ENCODE measurements at regions not wholly inside any gene's neighbourhood (a gene's known extent, or its start where the extent isn't known, plus 50 kb on each side); places are given as distances from the start of the nearest gene placed in this dataset.
"Not testable (repeated sequence)": the region's sequence is repeated elsewhere in the genome, so short reads cannot be mapped to it uniquely, and the experiment has no call there.

DNA sequence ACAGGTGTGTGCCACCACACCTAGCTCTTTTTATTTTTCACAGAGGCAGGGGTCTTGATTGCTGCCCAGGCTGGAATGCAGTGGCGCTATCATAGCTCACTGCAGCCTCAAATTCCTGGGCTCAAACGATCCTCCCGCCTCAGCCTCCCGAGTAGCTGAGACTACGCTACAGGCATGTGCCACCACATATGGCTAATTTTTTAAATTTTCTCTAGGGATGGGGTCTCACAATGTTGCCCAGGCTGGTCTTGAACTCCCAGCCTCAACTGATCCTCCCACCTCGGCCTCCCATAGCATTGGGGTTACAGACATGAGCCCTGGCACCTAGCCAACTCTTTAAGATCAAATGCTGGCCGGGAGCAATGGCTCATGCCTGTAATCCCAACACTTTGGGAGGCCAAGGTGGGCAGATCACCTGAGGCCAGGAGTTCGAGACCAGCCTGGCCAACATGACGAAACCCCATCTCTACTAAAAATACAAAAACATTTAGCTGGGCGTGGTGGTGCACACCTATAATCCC is 50.6 kb upstream of the MYL10 start:
- H3K9me3 Mint-ChIP-seq; intact Hi-C loops (cut with micrococcal nuclease); H3K4me1 Mint-ChIP-seq (ENCODE audit: low read depth); H3K4me3 Mint-ChIP-seq (ENCODE audit: low read depth); H3K36me3 Mint-ChIP-seq (ENCODE audit: low read depth); DNase-seq (ENCODE audit: low spot score); H3K27me3 Mint-ChIP-seq (ENCODE audit: low read depth); H3K27ac Mint-ChIP-seq: not testable (repeated sequence)

DNA sequence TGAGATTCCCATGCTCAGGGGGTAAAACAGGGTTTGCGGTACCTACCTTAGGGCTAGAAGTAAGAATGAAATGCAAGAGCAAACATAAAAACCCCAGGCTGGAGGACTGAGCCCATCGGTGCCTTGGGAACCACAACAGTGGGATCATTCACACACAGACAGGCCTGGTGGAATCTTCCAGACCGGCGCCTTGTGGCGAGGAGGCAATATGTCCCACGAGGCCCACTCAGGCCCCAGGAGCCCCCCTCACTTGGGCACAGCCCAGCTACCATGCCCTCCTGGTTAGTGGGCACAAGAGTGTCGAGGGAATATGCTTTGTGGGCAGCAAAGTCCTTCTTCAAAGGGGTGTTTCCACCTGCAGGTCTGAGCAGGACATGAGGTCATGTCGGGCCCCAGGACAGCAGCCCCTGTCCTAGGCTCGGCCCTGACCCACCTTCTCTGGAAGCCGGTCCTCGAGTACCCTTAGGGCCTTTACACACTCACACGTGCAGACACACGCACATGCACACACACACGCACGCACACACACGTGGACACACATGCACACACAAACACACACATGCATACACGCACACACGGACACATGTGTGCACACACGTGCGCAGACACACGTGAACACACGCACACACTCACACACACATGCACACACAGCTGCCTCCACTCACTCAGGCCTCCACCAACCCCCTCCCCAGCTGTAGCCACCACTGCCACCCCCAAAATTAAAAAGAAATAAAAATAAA is 51.5 kb upstream of the MYL10 start:
- no peak overlapping the region for H3K27ac Mint-ChIP-seq
- no peaks in the 10 kb centered on the region for H3K4me1 Mint-ChIP-seq (ENCODE audit: low read depth)
- H3K36me3 Mint-ChIP-seq (ENCODE audit: low read depth): no peaks in the 10 kb centered on the region
- DNase-seq (ENCODE audit: low spot score): no peak
- no peaks in the 10 kb centered on the region for H3K9me3 Mint-ChIP-seq
- H3K27me3 Mint-ChIP-seq (ENCODE audit: low read depth): no peaks in the 10 kb centered on the region
- H3K4me3 Mint-ChIP-seq (ENCODE audit: low read depth): no peak overlapping the region
- intact Hi-C loops (cut with micrococcal nuclease): no loop called here

DNA sequence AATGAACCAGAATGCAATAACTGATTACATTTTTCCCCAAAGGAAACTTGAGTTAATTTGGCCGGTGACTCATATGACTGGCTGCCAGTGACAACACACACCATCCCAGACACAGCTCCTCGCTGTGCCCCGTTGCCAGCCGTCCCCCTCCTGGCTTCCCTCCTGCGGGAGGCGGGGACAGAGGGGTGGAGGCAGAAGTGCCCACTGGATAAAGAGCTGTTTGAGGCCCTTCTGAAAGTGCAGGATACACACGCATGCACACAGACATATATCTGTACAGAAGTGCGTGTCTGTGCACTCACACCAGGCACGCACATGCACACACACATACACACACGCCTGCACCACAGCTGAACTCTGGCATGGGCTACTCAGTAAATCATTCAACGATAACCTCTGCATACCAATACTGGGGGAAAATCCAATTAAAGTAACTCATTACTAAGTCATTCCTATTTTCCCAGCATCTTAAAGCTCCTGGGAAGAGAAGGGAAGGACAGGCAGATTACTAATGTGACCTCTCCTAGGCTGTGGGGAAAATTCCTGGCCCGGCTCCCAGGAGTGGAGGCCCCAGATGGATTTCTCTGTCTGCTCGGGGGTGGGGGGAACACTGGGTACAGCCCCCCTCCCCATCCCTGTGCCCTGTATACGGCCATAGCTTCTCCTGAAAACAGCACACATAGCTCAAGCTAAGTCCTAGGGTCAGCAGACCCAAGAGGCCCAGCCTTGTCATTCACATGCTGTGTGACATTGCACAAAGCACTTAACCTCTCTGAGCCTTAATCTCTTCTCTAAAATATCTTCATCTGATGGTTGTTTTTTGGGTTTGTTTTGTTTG is 52.3 kb upstream of the MYL10 start:
- intact Hi-C loops (cut with micrococcal nuclease): no loop called here
- Mint-ChIP-seq H3K4me3 (ENCODE audit: low read depth) (no peak overlapping the region), H3K4me1 (ENCODE audit: low read depth) (no peaks in the 10 kb centered on the region), H3K27me3 (ENCODE audit: low read depth) (no peaks in the 10 kb centered on the region), H3K27ac (no peak overlapping the region), H3K36me3 (ENCODE audit: low read depth) (no peaks in the 10 kb centered on the region), H3K9me3 (no peaks in the 10 kb centered on the region)
- no peak for DNase-seq (ENCODE audit: low spot score)

DNA sequence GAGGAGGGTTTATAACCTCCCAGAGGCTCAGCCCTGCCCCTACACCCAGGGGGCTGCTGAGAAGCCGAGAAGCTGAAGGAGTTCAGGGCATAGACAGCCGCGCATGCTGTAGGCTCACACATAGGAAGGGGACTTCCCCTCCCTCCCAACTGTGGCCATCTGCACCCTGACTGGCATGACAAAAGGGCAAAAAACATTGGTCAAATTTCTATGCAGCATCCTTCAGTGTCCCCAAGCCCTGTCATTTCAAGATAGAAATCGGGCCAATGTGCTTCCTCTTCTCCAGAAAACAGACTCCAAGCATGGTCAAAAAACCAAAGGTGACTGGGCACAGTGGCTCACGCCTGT is 55.9 kb upstream of the MYL10 start:
- DNase-seq (ENCODE audit: low spot score): no peak
- Mint-ChIP-seq H3K27ac (no peak overlapping the region), H3K36me3 (ENCODE audit: low read depth) (no peaks in the 10 kb centered on the region), H3K4me1 (ENCODE audit: low read depth) (no peaks in the 10 kb centered on the region), H3K9me3 (no peaks in the 10 kb centered on the region), H3K4me3 (ENCODE audit: low read depth) (no peak overlapping the region), H3K27me3 (ENCODE audit: low read depth) (no peaks in the 10 kb centered on the region)
- intact Hi-C loops (cut with micrococcal nuclease): no loop called here

DNA sequence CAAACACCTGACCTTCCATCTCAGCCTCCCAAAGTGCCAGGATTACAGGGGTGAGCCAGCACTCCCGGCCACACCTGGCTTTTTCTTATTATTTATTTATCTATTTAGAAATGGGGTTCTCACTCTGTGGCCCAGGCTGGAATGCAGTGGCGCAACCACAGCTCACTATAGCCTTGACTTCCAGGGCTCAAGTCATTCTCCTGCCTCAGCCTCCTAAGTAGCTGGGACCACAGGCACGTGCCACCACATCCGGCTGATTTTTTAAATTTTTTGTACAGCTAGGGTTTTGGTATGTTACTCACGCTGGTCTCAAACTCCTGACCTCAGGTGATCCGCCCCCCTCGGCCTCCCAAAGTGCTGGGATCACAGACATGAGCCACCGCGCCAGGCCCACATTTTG is 56.9 kb upstream of the MYL10 start:
- intact Hi-C loops (cut with micrococcal nuclease): no loop called here
- no peaks in the 10 kb centered on the region for H3K27me3 Mint-ChIP-seq (ENCODE audit: low read depth)
- H3K36me3 Mint-ChIP-seq (ENCODE audit: low read depth): no peaks in the 10 kb centered on the region

DNA sequence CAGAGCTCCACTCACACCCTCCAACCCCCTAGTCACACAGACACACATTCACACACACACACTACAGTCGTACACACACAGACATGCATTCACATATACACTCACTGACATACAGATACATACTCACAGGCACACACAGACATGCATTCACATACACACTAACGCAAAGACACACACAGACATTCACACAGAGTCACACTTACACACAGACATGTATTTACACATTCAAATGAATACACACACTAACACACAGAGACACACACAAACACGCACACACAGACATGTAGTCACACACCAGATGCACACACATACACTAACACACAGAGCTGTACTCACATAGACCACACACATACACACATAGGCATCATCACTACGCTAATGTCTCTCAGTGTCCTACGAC is 58.0 kb upstream of the MYL10 start:
- Mint-ChIP-seq H3K9me3 (no peaks in the 10 kb centered on the region), H3K4me1 (ENCODE audit: low read depth) (peaks cover 4% of the 10 kb centered on the region), H3K4me3 (ENCODE audit: low read depth) (no peak overlapping the region), H3K27me3 (ENCODE audit: low read depth) (no peaks in the 10 kb centered on the region), H3K27ac (no peak overlapping the region), H3K36me3 (ENCODE audit: low read depth) (no peaks in the 10 kb centered on the region)
- no peak for DNase-seq (ENCODE audit: low spot score)
- intact Hi-C loops (cut with micrococcal nuclease): no loop called here

More for the DNA sequence above, 56.9 kb upstream of the MYL10 start:
- Mint-ChIP-seq H3K27ac (no peak overlapping the region), H3K9me3 (no peaks in the 10 kb centered on the region), H3K4me1 (ENCODE audit: low read depth) (no peaks in the 10 kb centered on the region), H3K4me3 (ENCODE audit: low read depth) (no peak overlapping the region)
- no peak for DNase-seq (ENCODE audit: low spot score)

DNA sequence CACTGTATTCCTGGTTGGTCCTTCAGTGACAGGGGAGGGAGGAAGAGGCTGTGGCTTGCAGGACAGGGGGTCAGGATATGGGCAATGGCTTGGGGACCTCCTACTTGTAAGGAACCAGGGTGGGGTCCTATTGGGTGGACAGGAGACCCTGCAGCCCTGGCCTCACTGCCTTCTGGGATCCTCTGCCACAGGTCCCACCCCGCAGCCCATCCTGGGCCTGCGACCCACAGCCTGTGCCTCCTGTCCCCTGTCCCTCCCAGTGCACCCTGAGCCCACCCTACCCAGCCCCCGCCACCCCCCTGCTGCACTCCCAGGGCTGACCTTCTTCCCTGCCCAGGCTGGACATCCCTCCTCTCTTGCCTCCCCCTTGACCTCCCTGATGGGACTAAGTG is 58.7 kb upstream of the MYL10 start:
- no peaks in the 10 kb centered on the region for H3K27me3 Mint-ChIP-seq (ENCODE audit: low read depth)
- peaks cover 5% of the 10 kb centered on the region for H3K4me1 Mint-ChIP-seq (ENCODE audit: low read depth)
- no peak for DNase-seq (ENCODE audit: low spot score)
- H3K36me3 Mint-ChIP-seq (ENCODE audit: low read depth): no peaks in the 10 kb centered on the region
- no peak overlapping the region for H3K27ac Mint-ChIP-seq
- no peaks in the 10 kb centered on the region for H3K9me3 Mint-ChIP-seq
- no peak overlapping the region for H3K4me3 Mint-ChIP-seq (ENCODE audit: low read depth)
- intact Hi-C loops (cut with micrococcal nuclease): loop anchor here (1.0 to 2.0 kb wide), 3 partner anchors 127 to 585 kb away; no protein-coding TSS in a partner anchor

DNA sequence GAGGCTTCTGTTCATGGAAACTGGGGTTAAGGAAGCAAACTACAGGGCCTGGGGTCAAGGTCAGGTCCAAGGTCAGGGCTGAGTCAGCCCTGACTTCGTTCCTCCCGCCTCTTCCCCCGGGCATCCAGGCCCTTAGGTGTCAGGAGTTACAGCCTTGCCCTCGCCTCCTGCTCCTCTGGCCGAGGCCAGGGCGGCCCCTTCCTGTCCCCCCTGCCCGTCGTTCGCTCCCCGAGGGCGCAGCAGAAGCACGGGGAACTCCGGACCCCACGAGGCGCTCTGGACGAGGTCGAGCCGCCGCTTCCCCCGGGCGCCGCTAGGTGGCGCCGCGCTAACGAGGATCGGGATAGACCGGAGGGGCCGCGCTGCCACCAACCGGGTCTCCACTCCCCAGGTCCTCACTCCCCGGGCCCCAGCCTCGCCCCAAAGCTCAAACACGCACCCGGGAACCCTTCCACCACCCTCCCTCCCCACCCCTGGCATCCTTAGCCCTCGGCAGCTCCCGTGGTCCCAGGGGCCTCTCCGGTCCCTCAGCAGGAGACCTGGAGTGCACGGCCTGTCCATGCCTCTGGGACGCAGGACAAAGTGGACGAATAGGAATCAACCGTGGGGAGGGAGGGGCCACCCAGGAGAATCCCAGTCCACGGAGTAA is 59.2 kb upstream of the MYL10 start:
- DNase-seq (ENCODE audit: low spot score): peak; percentile 71

DNA sequence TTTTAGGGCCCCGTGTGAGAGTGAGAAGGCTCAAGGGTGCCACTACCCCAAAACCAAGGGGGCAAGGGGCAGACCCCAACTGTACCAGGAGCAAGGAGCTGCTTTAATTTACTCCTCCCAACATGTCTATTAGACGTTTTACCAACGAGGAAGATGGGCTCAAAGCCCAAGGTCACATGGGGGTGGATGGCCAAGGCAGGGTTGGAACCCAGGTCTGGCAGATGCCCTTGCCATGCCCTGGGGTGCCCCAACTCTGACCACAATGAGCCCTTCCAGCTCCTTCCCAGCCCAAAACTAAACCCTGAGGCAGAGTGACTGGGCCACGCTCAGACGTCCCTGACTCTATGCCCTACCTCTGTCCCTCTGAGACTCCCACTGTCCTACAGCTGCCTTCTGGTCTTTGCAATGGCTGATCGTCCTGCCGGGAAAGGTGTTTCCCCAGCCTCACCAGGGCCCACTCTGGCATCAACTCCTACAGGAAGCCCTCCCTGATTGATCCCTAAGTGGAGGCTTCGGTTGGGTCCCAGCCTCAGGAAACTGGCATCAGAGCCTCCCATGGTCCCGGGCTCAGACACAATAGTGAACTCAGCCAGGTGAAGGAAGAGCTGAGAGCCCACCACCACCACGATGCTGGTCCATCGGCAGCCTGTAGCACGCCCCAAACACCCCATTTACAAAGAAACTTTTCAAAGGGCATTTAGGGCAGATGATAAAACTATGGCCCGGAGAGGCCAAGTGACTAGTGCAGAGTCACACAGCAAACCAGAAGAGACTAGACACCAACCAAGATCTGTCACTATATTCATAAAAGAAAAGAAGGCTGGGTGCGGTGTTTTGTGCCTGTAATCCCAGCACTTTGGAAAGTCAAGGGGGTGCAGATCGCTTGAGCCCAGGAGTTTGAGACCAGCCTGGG is 60.2 kb upstream of the MYL10 start:
- no peak for DNase-seq (ENCODE audit: low spot score)
- H3K9me3 Mint-ChIP-seq: no peaks in the 10 kb centered on the region
- intact Hi-C loops (cut with micrococcal nuclease): loop anchor here (1.0 to 2.0 kb wide), 3 partner anchors 126 to 583 kb away; no protein-coding TSS in a partner anchor
- no peak overlapping the region for H3K27ac Mint-ChIP-seq
- peaks cover 5% of the 10 kb centered on the region for H3K4me1 Mint-ChIP-seq (ENCODE audit: low read depth)
- H3K36me3 Mint-ChIP-seq (ENCODE audit: low read depth): no peaks in the 10 kb centered on the region
- H3K27me3 Mint-ChIP-seq (ENCODE audit: low read depth): no peaks in the 10 kb centered on the region
- H3K4me3 Mint-ChIP-seq (ENCODE audit: low read depth): no peak overlapping the region

More for the DNA sequence above, 59.2 kb upstream of the MYL10 start:
- peaks cover 5% of the 10 kb centered on the region for H3K4me1 Mint-ChIP-seq (ENCODE audit: low read depth)
- intact Hi-C loops (cut with micrococcal nuclease): loop anchor here (1.0 to 2.0 kb wide), 3 partner anchors 126 to 584 kb away; no protein-coding TSS in a partner anchor
- no peak overlapping the region for H3K4me3 Mint-ChIP-seq (ENCODE audit: low read depth)
- no peak overlapping the region for H3K27ac Mint-ChIP-seq
- H3K9me3 Mint-ChIP-seq: no peaks in the 10 kb centered on the region
- H3K36me3 Mint-ChIP-seq (ENCODE audit: low read depth): no peaks in the 10 kb centered on the region
- H3K27me3 Mint-ChIP-seq (ENCODE audit: low read depth): no peaks in the 10 kb centered on the region

DNA sequence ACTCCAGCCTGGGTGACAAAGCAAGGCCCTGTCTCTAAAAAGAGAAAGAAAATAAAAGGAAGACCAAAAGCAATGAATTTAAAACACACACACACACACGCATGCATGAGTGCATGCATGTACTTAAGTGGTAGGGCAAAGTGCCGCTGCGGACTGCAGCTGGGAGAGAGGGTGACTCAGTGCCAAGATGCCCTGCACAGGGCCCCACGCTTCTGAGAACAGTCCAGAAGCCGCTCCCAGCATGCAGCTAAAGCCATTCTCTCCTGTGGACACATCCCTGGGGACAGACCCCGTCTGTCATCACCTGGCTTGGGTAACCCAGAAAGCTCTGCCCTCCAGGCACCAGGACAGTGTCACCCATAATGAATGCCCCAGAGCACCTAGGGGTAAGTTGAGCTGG is 61.0 kb upstream of the MYL10 start:
- Mint-ChIP-seq H3K27me3 (ENCODE audit: low read depth) (no peaks in the 10 kb centered on the region), H3K9me3 (no peaks in the 10 kb centered on the region)
- no peak for DNase-seq (ENCODE audit: low spot score)

DNA sequence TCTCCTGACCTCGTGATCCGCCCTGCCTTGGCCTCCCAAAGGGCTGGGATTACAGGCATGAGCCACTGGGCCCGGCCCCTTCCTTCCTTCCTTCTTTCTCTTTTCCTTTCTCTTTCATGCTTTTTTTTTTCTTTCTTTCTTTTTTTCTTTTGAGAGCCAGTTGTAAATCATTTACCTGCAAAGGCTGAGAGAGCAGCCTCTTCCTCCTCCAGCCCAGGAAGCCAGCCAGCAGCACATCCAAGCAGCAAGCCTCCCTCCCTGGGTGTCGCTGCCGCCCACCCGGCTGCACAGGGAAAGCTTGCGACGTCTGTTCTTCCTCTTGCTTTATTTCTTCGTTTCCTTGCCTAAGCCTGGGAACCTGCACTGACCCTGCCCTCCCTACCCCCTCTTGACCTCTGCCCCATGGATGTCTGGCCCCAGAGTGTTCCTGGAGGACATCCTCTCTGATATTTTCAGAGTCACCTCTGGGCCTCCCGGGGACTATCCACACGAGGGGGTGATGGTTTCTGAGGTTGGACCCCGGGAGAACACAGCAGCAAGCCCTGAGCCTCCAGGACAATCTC is 62.8 kb upstream of the MYL10 start:
- Mint-ChIP-seq H3K4me1 (ENCODE audit: low read depth) (peaks cover 5% of the 10 kb centered on the region), H3K27me3 (ENCODE audit: low read depth) (peaks cover 2% of the 10 kb centered on the region), H3K4me3 (ENCODE audit: low read depth) (no peak overlapping the region), H3K27ac (no peak overlapping the region), H3K9me3 (no peaks in the 10 kb centered on the region), H3K36me3 (ENCODE audit: low read depth) (no peaks in the 10 kb centered on the region)
- intact Hi-C loops (cut with micrococcal nuclease): no loop called here
- no peak for DNase-seq (ENCODE audit: low spot score)

More for the DNA sequence above, 61.0 kb upstream of the MYL10 start:
- no peak overlapping the region for H3K27ac Mint-ChIP-seq
- H3K4me3 Mint-ChIP-seq (ENCODE audit: low read depth): no peak overlapping the region
- H3K36me3 Mint-ChIP-seq (ENCODE audit: low read depth): no peaks in the 10 kb centered on the region
- intact Hi-C loops (cut with micrococcal nuclease): no loop called here
- peaks cover 5% of the 10 kb centered on the region for H3K4me1 Mint-ChIP-seq (ENCODE audit: low read depth)

All from activated T-helper 2 cell treated with anti-CD3 and anti-CD28 coated beads, Interferon-gamma antibody, Interleukin-2, Interleukin-4, amounts not matched to agents 10 μg/mL and 5 μg/mL and 100 μg/mL, durations not matched to agents 14 hours and 24 hours and 36 hours (primary cell).